ENCODE measurements at regions not wholly inside any gene's neighbourhood (a gene's known extent, or its start where the extent isn't known, plus 50 kb on each side); places are given as distances from the start of the nearest gene placed in this dataset.

- TF ChIP-seq EZH2 (IDR thresholded peaks at IDR 0.05) (no peak), POLR2AphosphoS5 (IDR thresholded peaks at IDR 0.05; ENCODE audit: borderline replicate concordance, low read depth, low read length) (no peak), FOXP2 (optimal IDR thresholded peaks at IDR 0.05; ENCODE audit: control extremely low read depth, extremely low read length, insufficient read depth) (no peak)
Observed at GRCh38 chr7:13745530-13745929, 243.9 kb downstream of the ETV1 start.
